SK-N-MC (cell line): ENCODE measurements at regions not wholly inside any gene's neighbourhood (a gene's known extent, or its start where the extent isn't known, plus 50 kb on each side); places are given as distances from the start of the nearest gene placed in this dataset.

ENCODE experiments used
- EZH2 ChIP-seq: fragments of 200-600 bp; sonication (generic); IDR thresholded peaks from one replicate; pipeline ENCODE4 v1.6.1; 2017; ENCODE audit warnings: antibody characterized with exemption
- POLR2AphosphoS5 ChIP-seq: IDR thresholded peaks from 2 replicates; pipeline ENCODE4 v1.6.1; 2012; ENCODE audit warnings: mild to moderate bottlenecking, low read depth, low read length, borderline replicate concordance

- TF ChIP-seq POLR2AphosphoS5: no peak
- TF ChIP-seq EZH2: no peak
Measured at GRCh38 chrX:446245-446644, 59.5 kb upstream of the PPP2R3B start.
